ENCODE measurements at regions not wholly inside any gene's neighbourhood (a gene's known extent, or its start where the extent isn't known, plus 50 kb on each side); places are given as distances from the start of the nearest gene placed in this dataset.

GRCh38 chr2:49288113-49288705 is 133.9 kb upstream of the FSHR start:
- Histone ChIP-seq H3K9ac (ENCODE audit: extremely low read depth, insufficient read length, low read length) (no peak overlapping the region), H2AK5ac (ENCODE audit: insufficient read length, low read length) (no peak overlapping the region), H2AFZ (ENCODE audit: low read length) (no peak overlapping the region), H4K8ac (replicated peaks; ENCODE audit: insufficient read length, low read depth, low read length) (no peak overlapping the region), H3K4me1 (ENCODE audit: insufficient read depth, low read length) (no peaks in the 10 kb centered on the region), H3K23ac (ENCODE audit: insufficient read length, low read depth, low read length) (no peak overlapping the region), H3T11ph (ENCODE audit: low read length) (no peak overlapping the region), H3K56ac (ENCODE audit: insufficient read length, low read depth, low read length) (no peak overlapping the region), H2BK20ac (ENCODE audit: low read depth, low read length, poor library complexity, severe bottlenecking) (no peak overlapping the region), H3K18ac (ENCODE audit: insufficient read length, low read depth, low read length) (no peak overlapping the region), H4K20me1 (ENCODE audit: control insufficient read depth, insufficient read depth, insufficient read length) (no peaks in the 10 kb centered on the region), H4K5ac (ENCODE audit: insufficient read length, low read depth, low read length) (no peak overlapping the region), H3K23me2 (ENCODE audit: insufficient read length, low read depth, low read length, poor library complexity, severe bottlenecking) (no peaks in the 10 kb centered on the region), H2BK120ac (ENCODE audit: low read depth, low read length, poor library complexity, severe bottlenecking) (no peak overlapping the region), H4K91ac (ENCODE audit: insufficient read length, low read depth, low read length) (no peak overlapping the region), H2BK15ac (ENCODE audit: low read depth, low read length) (no peak overlapping the region), H2BK12ac (ENCODE audit: insufficient read length, low read depth, low read length) (no peak overlapping the region), H3K4me2 (ENCODE audit: insufficient read depth, insufficient read length, low read length) (no peak overlapping the region), H3K79me2 (ENCODE audit: insufficient read depth, low read length) (no peaks in the 10 kb centered on the region), H3K4ac (ENCODE audit: low read depth, low read length) (no peak overlapping the region), H3K14ac (ENCODE audit: insufficient read depth, low read length) (no peak overlapping the region), H2BK5ac (ENCODE audit: insufficient read length, low read length) (no peak overlapping the region), H3K79me1 (ENCODE audit: insufficient read depth, low read depth, low read length, poor library complexity, severe bottlenecking) (no peaks in the 10 kb centered on the region), H3K27me3 (ENCODE audit: insufficient read depth, low read length) (no peaks in the 10 kb centered on the region), H3K9me3 (ENCODE audit: control insufficient read depth, low read depth, low read length) (no peaks in the 10 kb centered on the region), H3K27ac (ENCODE audit: insufficient read length, low read depth, low read length) (no peak overlapping the region)
- H3K4me3 Mint-ChIP-seq: no peak overlapping the region
- H3K27me3 Mint-ChIP-seq (ENCODE audit: low read depth): no peaks in the 10 kb centered on the region
- H3K27ac Mint-ChIP-seq: no peak overlapping the region; a peak in 1 of 7 replicates
- no peak for DNase-seq
- TF ChIP-seq, protein P1, sequence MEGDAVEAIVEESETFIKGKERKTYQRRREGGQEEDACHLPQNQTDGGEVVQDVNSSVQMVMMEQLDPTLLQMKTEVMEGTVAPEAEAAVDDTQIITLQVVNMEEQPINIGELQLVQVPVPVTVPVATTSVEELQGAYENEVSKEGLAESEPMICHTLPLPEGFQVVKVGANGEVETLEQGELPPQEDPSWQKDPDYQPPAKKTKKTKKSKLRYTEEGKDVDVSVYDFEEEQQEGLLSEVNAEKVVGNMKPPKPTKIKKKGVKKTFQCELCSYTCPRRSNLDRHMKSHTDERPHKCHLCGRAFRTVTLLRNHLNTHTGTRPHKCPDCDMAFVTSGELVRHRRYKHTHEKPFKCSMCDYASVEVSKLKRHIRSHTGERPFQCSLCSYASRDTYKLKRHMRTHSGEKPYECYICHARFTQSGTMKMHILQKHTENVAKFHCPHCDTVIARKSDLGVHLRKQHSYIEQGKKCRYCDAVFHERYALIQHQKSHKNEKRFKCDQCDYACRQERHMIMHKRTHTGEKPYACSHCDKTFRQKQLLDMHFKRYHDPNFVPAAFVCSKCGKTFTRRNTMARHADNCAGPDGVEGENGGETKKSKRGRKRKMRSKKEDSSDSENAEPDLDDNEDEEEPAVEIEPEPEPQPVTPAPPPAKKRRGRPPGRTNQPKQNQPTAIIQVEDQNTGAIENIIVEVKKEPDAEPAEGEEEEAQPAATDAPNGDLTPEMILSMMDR (conservative IDR thresholded peaks at IDR 0.05): no peak
- no peaks in the 10 kb centered on the region for H3K36me3 Mint-ChIP-seq (ENCODE audit: insufficient read depth in 1 of 3, low read depth in 3 of 3)
- no peaks in the 10 kb centered on the region for H3K9me3 Mint-ChIP-seq
- no CpG with 5 or more reads among the region's 3 CpGs for WGBS (ENCODE audit: extremely low coverage, insufficient read length, low lambda C conversion rate)
- peaks cover 14 to 19% of the 10 kb centered on the region in 2 experiments for H3K4me1 Mint-ChIP-seq
